ENCODE measurements at regions not wholly inside any gene's neighbourhood (a gene's known extent, or its start where the extent isn't known, plus 50 kb on each side); places are given as distances from the start of the nearest gene placed in this dataset.
A peak's percentile ranks its signal among the peaks of the same experiment; 100 is the strongest.

GRCh38 chr3:101081446-101081845 lies 88.2 kb upstream of the ABI3BP start:
- DNase-seq = no peak

GRCh38 chr3:101077361-101078011 lies 84.3 kb upstream of the ABI3BP start:
- no peak for DNase-seq

GRCh38 chr3:101074518-101074917 lies 81.3 kb upstream of the ABI3BP start:
- no peak for DNase-seq

- no peak for DNase-seq
Measured at GRCh38 chr3:101072300-101072699, 79.1 kb upstream of the ABI3BP start.

GRCh38 chr3:101070799-101071121 lies 77.5 kb upstream of the ABI3BP start:
- DNase-seq = no peak

GRCh38 chr3:101069901-101070798 lies 76.9 kb upstream of the ABI3BP start:
- peak; percentile 46 to 48 for DNase-seq

GRCh38 chr3:101068876-101069606 lies 75.8 kb upstream of the ABI3BP start:
- no peak for DNase-seq

GRCh38 chr3:101066711-101067129 lies 73.5 kb upstream of the ABI3BP start:
- DNase-seq = no peak

- DNase-seq = no peak
Measured at GRCh38 chr3:101065962-101066361, 72.7 kb upstream of the ABI3BP start.

GRCh38 chr3:101063401-101063800 lies 70.2 kb upstream of the ABI3BP start:
- no peak for DNase-seq

- DNase-seq = no peak
Measured at GRCh38 chr3:101061312-101061711, 68.1 kb upstream of the ABI3BP start.

GRCh38 chr3:101050866-101051265 lies 57.6 kb upstream of the ABI3BP start:
- no peak for DNase-seq

GRCh38 chr3:101050046-101050445 lies 56.8 kb upstream of the ABI3BP start:
- no peak for DNase-seq

- DNase-seq = no peak
Measured at GRCh38 chr3:101049532-101049931, 56.3 kb upstream of the ABI3BP start.

- DNase-seq = no peak
Measured at GRCh38 chr3:101043687-101044078, 50.5 kb upstream of the ABI3BP start.

- DNase-seq = no peak
Measured at GRCh38 chr3:101042996-101043686, 49.9 kb upstream of the ABI3BP start.

All from Kasumi-1 (cell line).